Smooth muscle cell (in vitro differentiated cells): ENCODE measurements at regions not wholly inside any gene's neighbourhood (a gene's known extent, or its start where the extent isn't known, plus 50 kb on each side); places are given as distances from the start of the nearest gene placed in this dataset.

Source experiments
- DNase-seq: peaks from one replicate; lab custom pipeline; 2025; ENCODE audit not compliant: unreplicated experiment; lab: John Stamatoyannopoulos, UW
- H2AFZ ChIP-seq: fragments of 200-600 bp; sonication (generic); 2 replicates; pipeline ENCODE4 v1.6.0; 2016; ENCODE audit warnings: antibody characterized with exemption, low read depth, mild to moderate bottlenecking
- H3F3A ChIP-seq: fragments of 200-600 bp; sonication (generic); 2 replicates; pipeline ENCODE4 v1.6.0; 2017; ENCODE audit warnings: antibody characterized with exemption, low read depth
- H3K27ac ChIP-seq: fragments of 200-600 bp; sonication (generic); 2 replicates; pipeline ENCODE4 v1.5.1; 2016; ENCODE audit warnings: low read depth, mild to moderate bottlenecking
- H3K27me3 ChIP-seq: fragments of 200-600 bp; sonication (generic); 2 replicates; pipeline ENCODE4 v1.6.1; 2016; ENCODE audit warnings: low read depth, mild to moderate bottlenecking
- H3K36me3 ChIP-seq: fragments of 200-600 bp; sonication (generic); 2 replicates; pipeline ENCODE4 v1.5.1; 2016; ENCODE audit warnings: low read depth
- H3K4me1 ChIP-seq: fragments of 200-600 bp; sonication (generic); 2 replicates; pipeline ENCODE4 v1.5.1; 2016; ENCODE audit warnings: low read depth
- H3K4me2 ChIP-seq: fragments of 200-600 bp; sonication (generic); 2 replicates; pipeline ENCODE4 v1.6.0; 2016; ENCODE audit warnings: mild to moderate bottlenecking
- H3K4me3 ChIP-seq: fragments of 200-600 bp; sonication (generic); 2 replicates; pipeline ENCODE4 v1.5.1; 2016; ENCODE audit warnings: mild to moderate bottlenecking
- H3K79me2 ChIP-seq: fragments of 200-600 bp; sonication (generic); 2 replicates; pipeline ENCODE4 v1.6.0; 2016; ENCODE audit warnings: low read depth, mild to moderate bottlenecking
- H3K9ac ChIP-seq: fragments of 200-600 bp; sonication (generic); 2 replicates; pipeline ENCODE4 v1.6.0; 2016; ENCODE audit warnings: low read depth
- H3K9me3 ChIP-seq: fragments of 200-600 bp; sonication (generic); replicated peaks from 2 replicates; pipeline ENCODE4 v1.5.1; 2016; ENCODE audit warnings: low read depth
- H4K20me1 ChIP-seq: fragments of 200-600 bp; sonication (generic); 2 replicates; pipeline ENCODE4 v1.6.0; 2016; ENCODE audit warnings: low read depth
- WGBS: methylation state at CpG from one replicate; pipeline ENCODE4 v1.1.7; 2016; ENCODE audit warnings: low lambda C conversion rate; 5-methylcytosine and 5-hydroxymethylcytosine counted together
- TF ChIP-seq, protein P1 (sequence below): fragments of 200-600 bp; sonication (generic); IDR thresholded peaks from 2 replicates; pipeline ENCODE4 v1.5.1; 2017; ENCODE audit warnings: borderline replicate concordance, mild to moderate bottlenecking, antibody characterized with exemption; ENCODE audit not compliant: insufficient read depth, poor library complexity, severe bottlenecking

DNA sequence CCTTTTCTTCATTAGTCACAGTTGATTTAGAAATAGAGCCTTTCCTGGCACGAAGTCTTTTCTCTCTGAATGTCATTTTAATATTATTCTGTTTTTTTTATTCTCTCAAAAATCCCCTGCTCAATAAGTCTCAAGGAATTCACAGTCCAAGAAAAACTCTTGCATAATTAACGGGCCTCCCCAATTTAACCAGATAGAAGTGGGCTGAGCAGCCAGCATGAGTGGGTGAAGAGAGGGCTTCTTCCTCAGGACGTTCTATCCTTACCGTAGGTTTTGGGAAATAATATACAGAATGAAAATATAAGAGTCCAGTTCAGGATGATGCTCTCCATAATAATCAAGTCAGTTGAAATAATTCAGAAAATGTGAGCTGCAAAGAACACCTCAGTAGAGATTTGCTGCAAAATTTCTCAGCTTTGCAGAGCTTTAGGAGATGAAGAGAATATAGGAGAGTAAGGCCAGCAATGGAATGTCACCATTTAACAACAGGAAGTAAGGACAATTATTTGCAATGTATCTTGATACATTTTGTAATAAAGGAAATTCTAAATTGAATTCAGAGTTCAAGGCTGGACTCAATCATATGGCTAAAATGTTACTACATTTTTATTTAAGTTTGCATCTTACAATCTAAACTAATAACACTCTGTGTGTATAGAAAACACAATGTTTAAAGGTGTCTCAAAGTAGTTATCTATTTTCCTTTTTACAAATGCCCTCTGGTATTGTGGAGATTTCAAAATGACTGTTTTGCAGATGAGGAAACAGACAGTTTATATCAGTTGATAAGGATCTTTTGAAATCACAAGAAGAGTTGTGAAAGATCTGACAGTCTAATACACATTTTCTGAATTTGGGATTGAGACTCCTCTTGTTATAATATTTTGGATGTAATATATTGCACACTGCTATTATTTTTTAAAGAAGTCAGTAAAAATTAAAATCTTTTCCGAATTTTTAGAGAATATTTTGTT is 1724.1 kb upstream of the SEL1L start:
- H3K36me3 ChIP-seq, result no peaks in the 10 kb centered on the region
- no peak for DNase-seq
- no peaks in the 10 kb centered on the region for H3K9me3 ChIP-seq
- WGBS, result 76% methylated on average over 5 of the region's 5 CpGs
- no peak overlapping the region for H2AFZ ChIP-seq
- no peaks in the 10 kb centered on the region for H4K20me1 ChIP-seq
- H3K4me1 ChIP-seq, result no peaks in the 10 kb centered on the region
- no peaks in the 10 kb centered on the region for H3K79me2 ChIP-seq
- no peaks in the 10 kb centered on the region for H3K27me3 ChIP-seq
- TF ChIP-seq, protein P1, sequence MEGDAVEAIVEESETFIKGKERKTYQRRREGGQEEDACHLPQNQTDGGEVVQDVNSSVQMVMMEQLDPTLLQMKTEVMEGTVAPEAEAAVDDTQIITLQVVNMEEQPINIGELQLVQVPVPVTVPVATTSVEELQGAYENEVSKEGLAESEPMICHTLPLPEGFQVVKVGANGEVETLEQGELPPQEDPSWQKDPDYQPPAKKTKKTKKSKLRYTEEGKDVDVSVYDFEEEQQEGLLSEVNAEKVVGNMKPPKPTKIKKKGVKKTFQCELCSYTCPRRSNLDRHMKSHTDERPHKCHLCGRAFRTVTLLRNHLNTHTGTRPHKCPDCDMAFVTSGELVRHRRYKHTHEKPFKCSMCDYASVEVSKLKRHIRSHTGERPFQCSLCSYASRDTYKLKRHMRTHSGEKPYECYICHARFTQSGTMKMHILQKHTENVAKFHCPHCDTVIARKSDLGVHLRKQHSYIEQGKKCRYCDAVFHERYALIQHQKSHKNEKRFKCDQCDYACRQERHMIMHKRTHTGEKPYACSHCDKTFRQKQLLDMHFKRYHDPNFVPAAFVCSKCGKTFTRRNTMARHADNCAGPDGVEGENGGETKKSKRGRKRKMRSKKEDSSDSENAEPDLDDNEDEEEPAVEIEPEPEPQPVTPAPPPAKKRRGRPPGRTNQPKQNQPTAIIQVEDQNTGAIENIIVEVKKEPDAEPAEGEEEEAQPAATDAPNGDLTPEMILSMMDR, result no peak
- no peak overlapping the region for H3K4me3 ChIP-seq
- no peak overlapping the region for H3K9ac ChIP-seq
- no peaks in the 10 kb centered on the region for H3F3A ChIP-seq
- no peak overlapping the region for H3K27ac ChIP-seq
- H3K4me2 ChIP-seq, result no peak overlapping the region

DNA sequence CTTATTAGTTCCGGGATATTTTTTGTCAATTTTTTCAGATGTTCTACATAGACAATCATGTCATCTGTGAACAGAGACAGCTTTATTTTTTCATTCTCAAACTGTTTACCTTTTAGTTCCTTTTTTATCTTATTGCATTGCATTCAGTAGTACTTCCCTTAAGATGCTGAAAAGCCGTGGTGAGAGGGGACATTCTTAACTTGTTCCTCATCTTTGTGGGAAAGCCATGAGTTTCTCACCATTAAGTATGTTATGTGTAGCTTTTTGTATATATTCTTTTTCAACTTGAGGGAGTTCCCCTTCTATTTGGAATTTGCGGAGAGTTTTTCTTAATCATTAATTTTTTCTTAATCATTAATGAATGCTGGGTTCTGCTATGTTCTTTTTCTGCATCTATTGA is 1727.1 kb upstream of the SEL1L start:
- TF ChIP-seq, protein P1, result no peak
- no peak overlapping the region for H3K9ac ChIP-seq
- WGBS, result 78% methylated on average over 3 of the region's 3 CpGs
- H3K4me1 ChIP-seq, result no peaks in the 10 kb centered on the region
- H3K79me2 ChIP-seq, result no peaks in the 10 kb centered on the region
- no peaks in the 10 kb centered on the region for H3K27me3 ChIP-seq
- DNase-seq, result no peak
- H3K9me3 ChIP-seq, result no peaks in the 10 kb centered on the region
- no peak overlapping the region for H2AFZ ChIP-seq
- H4K20me1 ChIP-seq, result no peaks in the 10 kb centered on the region
- no peak overlapping the region for H3K27ac ChIP-seq
- no peak overlapping the region for H3K4me2 ChIP-seq
- no peaks in the 10 kb centered on the region for H3K36me3 ChIP-seq
- no peaks in the 10 kb centered on the region for H3F3A ChIP-seq
- H3K4me3 ChIP-seq, result no peak overlapping the region

DNA sequence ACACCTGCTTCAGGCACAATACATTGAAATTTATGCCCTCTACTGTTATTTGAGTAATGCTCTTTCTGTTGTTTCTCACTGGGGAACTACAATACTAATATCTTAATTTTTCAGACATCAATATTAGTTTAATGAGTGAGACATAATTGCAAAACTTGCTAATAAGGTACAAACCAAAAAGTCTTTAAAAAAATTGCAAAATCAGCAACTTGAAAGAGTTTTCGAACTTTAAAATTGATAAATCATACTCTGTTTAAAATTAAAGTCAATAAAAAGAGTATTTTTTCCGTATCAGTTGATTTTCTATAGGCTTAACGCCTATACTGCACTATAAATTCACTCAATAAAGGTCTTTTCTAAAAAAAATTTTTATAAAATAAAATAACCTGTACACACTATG is 1735.9 kb upstream of the SEL1L start:
- Histone ChIP-seq H4K20me1 (no peaks in the 10 kb centered on the region), H3K27ac (no peak overlapping the region), H3K9ac (no peak overlapping the region), H3K4me1 (no peaks in the 10 kb centered on the region), H3F3A (no peaks in the 10 kb centered on the region), H3K9me3 (no peaks in the 10 kb centered on the region), H3K27me3 (no peaks in the 10 kb centered on the region), H3K4me2 (no peak overlapping the region), H3K36me3 (no peaks in the 10 kb centered on the region), H2AFZ (no peak overlapping the region), H3K4me3 (no peak overlapping the region), H3K79me2 (no peaks in the 10 kb centered on the region)
- 90% methylated on average over 3 of the region's 3 CpGs for WGBS
- TF ChIP-seq, protein P1, result no peak
- no peak for DNase-seq
